ENCODE measurements at regions not wholly inside any gene's neighbourhood (a gene's known extent, or its start where the extent isn't known, plus 50 kb on each side); places are given as distances from the start of the nearest gene placed in this dataset.
A peak's percentile ranks its signal among the peaks of the same experiment; 100 is the strongest.
"Not testable (repeated sequence)": the region's sequence is repeated elsewhere in the genome, so short reads cannot be mapped to it uniquely, and the experiment has no call there.

- H3K4me1 ChIP-seq: no peaks in the 10 kb centered on the region
- no peaks in the 10 kb centered on the region for H3K36me3 ChIP-seq
- H3K9me3 ChIP-seq: no peaks in the 10 kb centered on the region
- no peak for TF ChIP-seq CTCF (IDR thresholded peaks at IDR 0.05)
- H3K27ac ChIP-seq: no peak overlapping the region
- H3K4me3 ChIP-seq: no peak overlapping the region
- no peaks in the 10 kb centered on the region for H3K27me3 ChIP-seq
- no peak for DNase-seq (ENCODE audit: low spot score in 2 of 2)
- intact Hi-C loops (cut with DNase I): no loop called here
These were observed 127.1 kb upstream of the SHH start for GRCh38 chr7:155939350-155939749.

- Histone ChIP-seq H3K4me3 (no peak overlapping the region), H3K9me3 (no peaks in the 10 kb centered on the region), H3K4me1 (no peaks in the 10 kb centered on the region), H3K36me3 (no peaks in the 10 kb centered on the region), H3K27ac (no peak overlapping the region), H3K27me3 (no peaks in the 10 kb centered on the region)
- no peak for TF ChIP-seq CTCF (IDR thresholded peaks at IDR 0.05)
- intact Hi-C loops (cut with DNase I): no loop called here
- DNase-seq (ENCODE audit: low spot score in 2 of 2): no peak
These were observed 125.9 kb upstream of the SHH start for GRCh38 chr7:155938129-155938528.

- no peak for TF ChIP-seq CTCF (IDR thresholded peaks at IDR 0.05)
- peak in 1 of 2 donors; percentile 33 for DNase-seq (ENCODE audit: low spot score in 2 of 2)
These were observed 123.5 kb upstream of the SHH start for GRCh38 chr7:155935726-155936125.

GRCh38 chr7:155935005-155935557 lies 122.8 kb upstream of the SHH start:
- Histone ChIP-seq H3K9me3 (no peaks in the 10 kb centered on the region), H3K4me1 (no peaks in the 10 kb centered on the region), H3K27me3 (no peaks in the 10 kb centered on the region), H3K36me3 (no peaks in the 10 kb centered on the region), H3K4me3 (no peak overlapping the region), H3K27ac (no peak overlapping the region)
- no peak for TF ChIP-seq CTCF (IDR thresholded peaks at IDR 0.05)
- intact Hi-C loops (cut with DNase I): no loop called here
- DNase-seq (ENCODE audit: low spot score in 2 of 2): no peak

More at GRCh38 chr7:155935726-155936125, 123.5 kb upstream of the SHH start:
- Histone ChIP-seq H3K27me3 (no peaks in the 10 kb centered on the region), H3K9me3 (no peaks in the 10 kb centered on the region), H3K27ac (no peak overlapping the region), H3K36me3 (no peaks in the 10 kb centered on the region), H3K4me3 (no peak overlapping the region), H3K4me1 (no peaks in the 10 kb centered on the region)
- intact Hi-C loops (cut with DNase I): no loop called here

- H3K27me3 ChIP-seq; H3K4me1 ChIP-seq; DNase-seq (ENCODE audit: low spot score in 2 of 2); intact Hi-C loops (cut with DNase I); H3K36me3 ChIP-seq; H3K4me3 ChIP-seq; H3K27ac ChIP-seq; H3K9me3 ChIP-seq: not testable (repeated sequence)
These were observed 120.1 kb upstream of the SHH start for GRCh38 chr7:155932324-155932723.

- Histone ChIP-seq H3K4me3 (no peak overlapping the region), H3K27me3 (no peaks in the 10 kb centered on the region), H3K27ac (no peak overlapping the region), H3K9me3 (no peaks in the 10 kb centered on the region), H3K36me3 (no peaks in the 10 kb centered on the region), H3K4me1 (no peaks in the 10 kb centered on the region)
- no peak for TF ChIP-seq CTCF (IDR thresholded peaks at IDR 0.05)
- intact Hi-C loops (cut with DNase I): no loop called here
- peak in 1 of 2 donors; percentile 31 for DNase-seq (ENCODE audit: low spot score in 2 of 2)
These were observed 119.3 kb upstream of the SHH start for GRCh38 chr7:155931396-155932085.
